IPS-NIHi11 (cell line): ENCODE measurements at regions not wholly inside any gene's neighbourhood (a gene's known extent, or its start where the extent isn't known, plus 50 kb on each side); places are given as distances from the start of the nearest gene placed in this dataset.

Experiments used
- DNase-seq: peaks from one replicate; pipeline ENCODE4 v3.0.0; 2012; ENCODE audit warnings: mixed read lengths, low spot score

GRCh38 chr13:108437496-108437895 is 168.0 kb downstream of the TNFSF13B start:
- no peak for DNase-seq

GRCh38 chr13:108439556-108439955 is 170.0 kb downstream of the TNFSF13B start:
- DNase-seq: no peak

GRCh38 chr13:108444448-108444847 is 174.9 kb downstream of the TNFSF13B start:
- no peak for DNase-seq

GRCh38 chr13:108448891-108449290 is 179.4 kb downstream of the TNFSF13B start:
- DNase-seq: no peak

GRCh38 chr13:108451121-108451520 is 178.3 kb upstream of the MYO16 start:
- no peak for DNase-seq

- no peak for DNase-seq
These were observed 174.1 kb upstream of the MYO16 start for GRCh38 chr13:108455320-108455719.

- no peak for DNase-seq
These were observed 169.4 kb upstream of the MYO16 start for GRCh38 chr13:108460043-108460442.

GRCh38 chr13:108460746-108461145 is 168.7 kb upstream of the MYO16 start:
- no peak for DNase-seq

GRCh38 chr13:108463340-108463739 is 166.1 kb upstream of the MYO16 start:
- no peak for DNase-seq

GRCh38 chr13:108470921-108471320 is 158.5 kb upstream of the MYO16 start:
- DNase-seq: no peak

- DNase-seq: no peak
These were observed 154.2 kb upstream of the MYO16 start for GRCh38 chr13:108475181-108475580.

GRCh38 chr13:108477376-108477775 is 152.0 kb upstream of the MYO16 start:
- DNase-seq: no peak

GRCh38 chr13:108478179-108478578 is 151.2 kb upstream of the MYO16 start:
- DNase-seq: no peak

- no peak for DNase-seq
These were observed 145.4 kb upstream of the MYO16 start for GRCh38 chr13:108483981-108484380.

GRCh38 chr13:108486096-108486495 is 143.3 kb upstream of the MYO16 start:
- DNase-seq: no peak

- peak; percentile 9 for DNase-seq
These were observed 134.3 kb upstream of the MYO16 start for GRCh38 chr13:108494991-108495645.

GRCh38 chr13:108495646-108496361 is 133.6 kb upstream of the MYO16 start:
- DNase-seq: peak; percentile 43

- DNase-seq: peak; percentile 7
These were observed 132.8 kb upstream of the MYO16 start for GRCh38 chr13:108496362-108497210.

GRCh38 chr13:108500711-108501110 is 128.7 kb upstream of the MYO16 start:
- DNase-seq: no peak

GRCh38 chr13:108508263-108508662 is 121.1 kb upstream of the MYO16 start:
- peak; percentile 49 for DNase-seq

GRCh38 chr13:108525827-108526226 is 103.6 kb upstream of the MYO16 start:
- no peak for DNase-seq

- no peak for DNase-seq
These were observed 103.1 kb upstream of the MYO16 start for GRCh38 chr13:108526286-108526685.

- DNase-seq: no peak
These were observed 101.6 kb upstream of the MYO16 start for GRCh38 chr13:108527844-108528243.
